ENCODE measurements at regions not wholly inside any gene's neighbourhood (a gene's known extent, or its start where the extent isn't known, plus 50 kb on each side); places are given as distances from the start of the nearest gene placed in this dataset.
A peak's percentile ranks its signal among the peaks of the same experiment; 100 is the strongest.

DNA sequence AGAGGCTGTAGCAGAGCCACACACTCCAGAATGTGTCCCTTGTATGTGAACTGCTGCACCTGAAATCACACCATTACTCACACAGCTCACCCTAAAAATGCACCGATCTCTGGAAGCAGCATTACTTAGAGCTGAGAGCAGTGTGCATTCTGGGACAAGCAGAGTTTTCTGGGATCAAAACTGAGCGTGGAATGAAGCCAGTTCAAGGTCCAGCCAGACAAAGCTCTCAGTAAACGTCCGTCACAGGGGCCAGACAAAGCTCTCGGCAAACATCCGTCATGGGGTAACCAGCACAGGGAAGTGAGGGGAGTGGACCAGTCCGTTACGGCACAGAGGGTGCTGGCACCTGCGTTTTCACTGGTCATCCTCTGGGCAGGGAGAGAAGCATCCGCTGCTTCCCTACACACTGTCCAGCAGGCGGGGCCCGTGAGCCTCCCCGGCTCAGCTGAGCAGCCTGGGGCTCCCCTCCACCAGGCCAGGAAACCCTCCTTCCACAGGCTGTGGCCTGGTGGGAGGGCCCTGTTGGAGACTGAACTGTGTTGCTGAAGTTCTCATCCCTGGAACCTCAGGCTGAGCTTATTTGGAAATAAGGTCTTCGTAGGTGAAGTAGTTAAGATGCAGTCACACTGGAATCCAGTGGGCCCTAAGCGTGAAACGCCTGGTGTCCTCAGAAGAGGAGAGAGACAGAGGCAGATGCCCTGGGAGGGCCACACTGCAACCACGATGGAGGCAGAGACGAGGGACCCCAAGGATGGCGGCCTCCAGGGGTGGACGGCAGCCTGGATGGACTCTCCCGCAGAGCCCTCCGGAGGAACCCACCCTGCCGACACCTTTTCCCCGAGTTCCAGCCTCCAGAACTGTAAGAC, 883.9 kb downstream of the BRD1 start (continued):
- TF ChIP-seq, protein P1, sequence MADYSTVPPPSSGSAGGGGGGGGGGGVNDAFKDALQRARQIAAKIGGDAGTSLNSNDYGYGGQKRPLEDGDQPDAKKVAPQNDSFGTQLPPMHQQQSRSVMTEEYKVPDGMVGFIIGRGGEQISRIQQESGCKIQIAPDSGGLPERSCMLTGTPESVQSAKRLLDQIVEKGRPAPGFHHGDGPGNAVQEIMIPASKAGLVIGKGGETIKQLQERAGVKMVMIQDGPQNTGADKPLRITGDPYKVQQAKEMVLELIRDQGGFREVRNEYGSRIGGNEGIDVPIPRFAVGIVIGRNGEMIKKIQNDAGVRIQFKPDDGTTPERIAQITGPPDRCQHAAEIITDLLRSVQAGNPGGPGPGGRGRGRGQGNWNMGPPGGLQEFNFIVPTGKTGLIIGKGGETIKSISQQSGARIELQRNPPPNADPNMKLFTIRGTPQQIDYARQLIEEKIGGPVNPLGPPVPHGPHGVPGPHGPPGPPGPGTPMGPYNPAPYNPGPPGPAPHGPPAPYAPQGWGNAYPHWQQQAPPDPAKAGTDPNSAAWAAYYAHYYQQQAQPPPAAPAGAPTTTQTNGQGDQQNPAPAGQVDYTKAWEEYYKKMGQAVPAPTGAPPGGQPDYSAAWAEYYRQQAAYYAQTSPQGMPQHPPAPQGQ (CRISPR knock-in tag; IDR thresholded peaks at IDR 0.05; ENCODE audit: borderline replicate concordance): no peak
- TF ChIP-seq, protein P2, sequence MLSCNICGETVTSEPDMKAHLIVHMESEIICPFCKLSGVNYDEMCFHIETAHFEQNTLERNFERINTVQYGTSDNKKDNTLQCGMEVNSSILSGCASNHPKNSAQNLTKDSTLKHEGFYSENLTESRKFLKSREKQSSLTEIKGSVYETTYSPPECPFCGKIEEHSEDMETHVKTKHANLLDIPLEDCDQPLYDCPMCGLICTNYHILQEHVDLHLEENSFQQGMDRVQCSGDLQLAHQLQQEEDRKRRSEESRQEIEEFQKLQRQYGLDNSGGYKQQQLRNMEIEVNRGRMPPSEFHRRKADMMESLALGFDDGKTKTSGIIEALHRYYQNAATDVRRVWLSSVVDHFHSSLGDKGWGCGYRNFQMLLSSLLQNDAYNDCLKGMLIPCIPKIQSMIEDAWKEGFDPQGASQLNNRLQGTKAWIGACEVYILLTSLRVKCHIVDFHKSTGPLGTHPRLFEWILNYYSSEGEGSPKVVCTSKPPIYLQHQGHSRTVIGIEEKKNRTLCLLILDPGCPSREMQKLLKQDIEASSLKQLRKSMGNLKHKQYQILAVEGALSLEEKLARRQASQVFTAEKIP (CRISPR knock-in tag; IDR thresholded peaks at IDR 0.05; ENCODE audit: borderline replicate concordance): no peak
- TF ChIP-seq, protein P3, sequence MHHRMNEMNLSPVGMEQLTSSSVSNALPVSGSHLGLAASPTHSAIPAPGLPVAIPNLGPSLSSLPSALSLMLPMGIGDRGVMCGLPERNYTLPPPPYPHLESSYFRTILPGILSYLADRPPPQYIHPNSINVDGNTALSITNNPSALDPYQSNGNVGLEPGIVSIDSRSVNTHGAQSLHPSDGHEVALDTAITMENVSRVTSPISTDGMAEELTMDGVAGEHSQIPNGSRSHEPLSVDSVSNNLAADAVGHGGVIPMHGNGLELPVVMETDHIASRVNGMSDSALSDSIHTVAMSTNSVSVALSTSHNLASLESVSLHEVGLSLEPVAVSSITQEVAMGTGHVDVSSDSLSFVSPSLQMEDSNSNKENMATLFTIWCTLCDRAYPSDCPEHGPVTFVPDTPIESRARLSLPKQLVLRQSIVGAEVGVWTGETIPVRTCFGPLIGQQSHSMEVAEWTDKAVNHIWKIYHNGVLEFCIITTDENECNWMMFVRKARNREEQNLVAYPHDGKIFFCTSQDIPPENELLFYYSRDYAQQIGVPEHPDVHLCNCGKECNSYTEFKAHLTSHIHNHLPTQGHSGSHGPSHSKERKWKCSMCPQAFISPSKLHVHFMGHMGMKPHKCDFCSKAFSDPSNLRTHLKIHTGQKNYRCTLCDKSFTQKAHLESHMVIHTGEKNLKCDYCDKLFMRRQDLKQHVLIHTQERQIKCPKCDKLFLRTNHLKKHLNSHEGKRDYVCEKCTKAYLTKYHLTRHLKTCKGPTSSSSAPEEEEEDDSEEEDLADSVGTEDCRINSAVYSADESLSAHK (CRISPR knock-in tag; IDR thresholded peaks at IDR 0.05; ENCODE audit: borderline replicate concordance): no peak
- TF ChIP-seq ZNF235 (CRISPR knock-in tag; IDR thresholded peaks at IDR 0.05; ENCODE audit: borderline replicate concordance): no peak
- TF ChIP-seq, protein P4, sequence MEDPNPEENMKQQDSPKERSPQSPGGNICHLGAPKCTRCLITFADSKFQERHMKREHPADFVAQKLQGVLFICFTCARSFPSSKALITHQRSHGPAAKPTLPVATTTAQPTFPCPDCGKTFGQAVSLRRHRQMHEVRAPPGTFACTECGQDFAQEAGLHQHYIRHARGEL (CRISPR knock-in tag; IDR thresholded peaks at IDR 0.05): no peak
- TF ChIP-seq, protein P5, sequence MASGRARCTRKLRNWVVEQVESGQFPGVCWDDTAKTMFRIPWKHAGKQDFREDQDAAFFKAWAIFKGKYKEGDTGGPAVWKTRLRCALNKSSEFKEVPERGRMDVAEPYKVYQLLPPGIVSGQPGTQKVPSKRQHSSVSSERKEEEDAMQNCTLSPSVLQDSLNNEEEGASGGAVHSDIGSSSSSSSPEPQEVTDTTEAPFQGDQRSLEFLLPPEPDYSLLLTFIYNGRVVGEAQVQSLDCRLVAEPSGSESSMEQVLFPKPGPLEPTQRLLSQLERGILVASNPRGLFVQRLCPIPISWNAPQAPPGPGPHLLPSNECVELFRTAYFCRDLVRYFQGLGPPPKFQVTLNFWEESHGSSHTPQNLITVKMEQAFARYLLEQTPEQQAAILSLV (CRISPR knock-in tag; IDR thresholded peaks at IDR 0.05; ENCODE audit: borderline replicate concordance): no peak
- TF ChIP-seq ETV6 (CRISPR knock-in tag; conservative IDR thresholded peaks at IDR 0.05): no peak
- TF ChIP-seq ATRX (CRISPR knock-in tag; IDR thresholded peaks at IDR 0.05; ENCODE audit: borderline replicate concordance): no peak
- peak; percentile 46; the same call in 1 of the 2 replicates for TF ChIP-seq ZIK1 (CRISPR knock-in tag; IDR thresholded peaks at IDR 0.05; ENCODE audit: borderline replicate concordance, low read depth)
- TF ChIP-seq ZFP36 (IDR thresholded peaks at IDR 0.05; ENCODE audit: borderline replicate concordance, low read depth, low read length, partially characterized antibody): no peak
- TF ChIP-seq, protein P6, sequence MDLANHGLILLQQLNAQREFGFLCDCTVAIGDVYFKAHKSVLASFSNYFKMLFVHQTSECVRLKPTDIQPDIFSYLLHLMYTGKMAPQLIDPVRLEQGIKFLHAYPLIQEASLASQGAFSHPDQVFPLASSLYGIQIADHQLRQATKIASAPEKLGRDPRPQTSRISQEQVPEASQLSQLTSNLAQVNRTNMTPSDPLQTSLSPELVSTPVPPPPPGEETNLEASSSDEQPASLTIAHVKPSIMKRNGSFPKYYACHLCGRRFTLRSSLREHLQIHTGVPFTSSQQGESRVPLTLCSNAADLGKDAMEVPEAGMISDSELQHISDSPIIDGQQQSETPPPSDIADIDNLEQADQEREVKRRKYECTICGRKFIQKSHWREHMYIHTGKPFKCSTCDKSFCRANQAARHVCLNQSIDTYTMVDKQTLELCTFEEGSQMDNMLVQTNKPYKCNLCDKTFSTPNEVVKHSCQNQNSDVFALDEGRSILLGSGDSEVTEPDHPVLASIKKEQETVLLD (CRISPR knock-in tag; IDR thresholded peaks at IDR 0.05; ENCODE audit: low read depth): no peak
- no peak for TF ChIP-seq ZNF460 (CRISPR knock-in tag; IDR thresholded peaks at IDR 0.05; ENCODE audit: borderline replicate concordance)
- TF ChIP-seq, protein P7, sequence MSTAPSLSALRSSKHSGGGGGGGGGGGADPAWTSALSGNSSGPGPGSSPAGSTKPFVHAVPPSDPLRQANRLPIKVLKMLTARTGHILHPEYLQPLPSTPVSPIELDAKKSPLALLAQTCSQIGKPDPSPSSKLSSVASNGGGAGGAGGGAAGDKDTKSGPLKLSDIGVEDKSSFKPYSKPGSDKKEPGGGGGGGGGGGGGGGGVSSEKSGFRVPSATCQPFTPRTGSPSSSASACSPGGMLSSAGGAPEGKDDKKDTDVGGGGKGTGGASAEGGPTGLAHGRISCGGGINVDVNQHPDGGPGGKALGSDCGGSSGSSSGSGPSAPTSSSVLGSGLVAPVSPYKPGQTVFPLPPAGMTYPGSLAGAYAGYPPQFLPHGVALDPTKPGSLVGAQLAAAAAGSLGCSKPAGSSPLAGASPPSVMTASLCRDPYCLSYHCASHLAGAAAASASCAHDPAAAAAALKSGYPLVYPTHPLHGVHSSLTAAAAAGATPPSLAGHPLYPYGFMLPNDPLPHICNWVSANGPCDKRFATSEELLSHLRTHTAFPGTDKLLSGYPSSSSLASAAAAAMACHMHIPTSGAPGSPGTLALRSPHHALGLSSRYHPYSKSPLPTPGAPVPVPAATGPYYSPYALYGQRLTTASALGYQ (CRISPR knock-in tag; IDR thresholded peaks at IDR 0.05): no peak; the same call in 1 of the 2 replicates
- no peak for TF ChIP-seq IKZF1 (IDR thresholded peaks at IDR 0.05)

All from HepG2 (cell line).